Peyer's patch (tissue), 4 donors: ENCODE measurements at regions not wholly inside any gene's neighbourhood (a gene's known extent, or its start where the extent isn't known, plus 50 kb on each side); places are given as distances from the start of the nearest gene placed in this dataset.

Source experiments
- CTCF ChIP-seq, 6 experiments: fragments of 450-650 bp in 4 of 6; fragments of 200-600 bp in 2 of 6; sonication (generic) in 1 of 6; IDR thresholded peaks; one replicate each; pipeline ENCODE4 v1.5.1; 2017 to 2019; ENCODE audit warnings: antibody characterized with exemption in 6 of 6, mild to moderate bottlenecking in 3 of 6, moderate library complexity in 1 of 6
- POLR2A ChIP-seq, 2 donors: fragments of 450-650 bp; IDR thresholded peaks; one replicate each; pipeline ENCODE4 v1.5.1; 2017; ENCODE audit warnings: antibody characterized with exemption in 2 of 2, mild to moderate bottlenecking in 2 of 2, moderate library complexity in 2 of 2

- peak in 1 of 6 experiments; percentile 28 for TF ChIP-seq CTCF (IDR thresholded peaks at IDR 0.05)
- TF ChIP-seq POLR2A (IDR thresholded peaks at IDR 0.05): no peak
Observed at GRCh38 chr5:89729623-89730301, 679.8 kb downstream of the CETN3 start.
